ENCODE measurements at regions not wholly inside any gene's neighbourhood (a gene's known extent, or its start where the extent isn't known, plus 50 kb on each side); places are given as distances from the start of the nearest gene placed in this dataset.
"Not testable (repeated sequence)": the region's sequence is repeated elsewhere in the genome, so short reads cannot be mapped to it uniquely, and the experiment has no call there.

DNA sequence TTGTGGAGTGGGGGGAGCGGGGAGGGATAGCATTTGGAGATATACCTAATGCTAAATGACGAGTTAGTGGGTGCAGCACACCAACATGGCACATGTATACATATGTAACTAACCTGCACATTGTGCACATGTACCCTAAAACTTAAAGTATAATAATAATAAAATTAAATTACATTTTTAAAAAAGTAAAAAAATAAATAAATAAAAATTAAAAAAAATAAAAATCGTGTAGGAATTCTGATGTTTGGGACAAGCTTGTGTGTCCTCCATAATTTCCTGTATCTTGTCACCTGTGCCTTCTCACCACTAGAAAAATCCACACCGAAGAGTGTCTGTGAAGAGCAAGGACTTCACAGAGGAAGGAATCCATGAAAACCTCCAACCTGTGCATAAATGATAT, 400.5 kb upstream of the MGMT start:
- not testable (repeated sequence) for TF ChIP-seq CTCF, POLR2A, EP300 (IDR thresholded peaks at IDR 0.05)

Measured in ovary (tissue), 3 donors.